SKM-1 treated with dmso at 0.1 percent for 144 hours (cell line): ENCODE measurements at regions not wholly inside any gene's neighbourhood (a gene's known extent, or its start where the extent isn't known, plus 50 kb on each side); places are given as distances from the start of the nearest gene placed in this dataset.
A peak's percentile ranks its signal among the peaks of the same experiment; 100 is the strongest.

Experiments
- DNase-seq: peaks from one replicate; lab custom pipeline; 2025; ENCODE audit not compliant: unreplicated experiment; lab: John Stamatoyannopoulos, UW

GRCh38 chr4:179486570-179487335 lies 2044.5 kb upstream of the AGA start:
- DNase-seq = no peak

DNA sequence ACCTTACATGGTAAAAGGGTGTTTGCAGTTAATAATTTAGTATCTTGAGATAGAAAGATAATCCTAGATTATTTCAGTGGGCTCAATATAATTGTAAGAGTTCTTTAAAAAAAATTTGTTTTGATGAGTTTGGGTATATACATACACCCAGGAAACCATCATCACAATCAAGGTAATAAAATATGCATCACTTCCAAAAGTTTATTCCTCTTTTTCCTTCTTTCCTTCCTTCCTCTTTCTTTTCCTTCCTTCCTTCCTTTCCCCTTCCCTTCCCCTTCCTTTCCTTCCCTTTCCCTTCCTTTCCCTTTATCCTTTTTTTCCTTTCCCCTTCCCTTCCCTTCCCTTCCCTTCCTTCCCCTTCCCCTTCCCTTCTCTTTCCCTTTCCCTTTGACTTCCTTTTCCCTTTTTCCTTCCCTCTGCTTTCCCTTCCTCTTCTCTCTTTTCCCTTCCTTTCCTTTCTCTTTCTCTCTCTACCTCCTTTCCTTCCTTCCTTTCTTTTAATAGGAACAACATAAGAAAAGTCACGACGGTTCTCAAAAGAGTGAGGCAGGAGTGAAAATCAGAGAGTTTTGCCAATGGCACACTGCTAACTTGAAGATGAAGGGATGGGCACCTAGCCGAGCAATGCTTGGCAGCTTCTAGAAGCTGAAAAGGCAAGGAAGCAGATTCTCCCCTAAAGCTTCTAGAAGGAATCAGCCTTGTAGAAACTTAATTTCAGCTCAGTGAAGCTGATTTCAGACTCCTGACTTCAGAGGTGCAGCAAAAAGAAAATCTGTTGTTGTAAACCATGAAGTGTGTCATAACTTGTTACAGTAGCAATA lies 2050.2 kb upstream of the AGA start:
- DNase-seq = no peak

- no peak for DNase-seq
These were observed 2061.7 kb upstream of the AGA start for GRCh38 chr4:179503976-179504375.

- no peak for DNase-seq
These were observed 2067.3 kb upstream of the AGA start for GRCh38 chr4:179509489-179509888.

DNA sequence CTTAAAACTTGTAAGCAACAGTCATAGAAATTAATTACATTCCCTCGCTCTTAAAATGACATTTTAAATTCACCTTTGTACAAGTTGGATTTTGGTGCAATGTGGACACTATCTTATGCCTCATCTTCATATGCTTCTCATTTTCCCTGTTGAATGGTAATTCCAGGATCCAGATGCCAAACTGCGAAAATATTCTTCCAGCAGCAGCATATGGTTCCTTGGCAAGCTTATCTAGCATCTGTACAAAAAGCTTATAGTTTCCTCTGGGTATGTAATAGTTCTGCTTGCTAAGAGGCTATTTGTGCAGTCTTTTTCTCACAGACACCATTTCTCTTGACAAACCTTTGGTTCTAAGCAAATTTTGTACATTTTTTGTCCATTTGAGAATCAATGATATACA lies 2079.7 kb upstream of the AGA start:
- no peak for DNase-seq

DNA sequence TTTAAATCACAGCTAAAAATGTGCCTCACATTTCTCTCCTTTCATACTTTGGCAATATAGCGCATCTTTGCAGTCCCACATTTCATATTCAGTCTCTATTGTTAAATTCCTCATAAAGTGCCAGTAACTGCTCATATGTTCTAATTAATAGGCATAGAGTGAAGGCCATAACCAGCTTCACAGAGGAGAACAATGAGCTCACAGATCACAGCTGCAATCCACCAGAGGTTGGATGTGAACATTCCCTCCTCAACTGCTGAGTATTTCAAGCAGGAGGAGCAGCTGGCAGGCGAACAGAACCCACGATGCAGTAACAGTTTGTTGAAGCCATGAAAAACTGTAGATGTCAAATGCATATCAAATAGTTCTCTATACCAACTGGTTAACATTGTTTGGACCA lies 2088.7 kb upstream of the AGA start:
- DNase-seq = no peak

DNA sequence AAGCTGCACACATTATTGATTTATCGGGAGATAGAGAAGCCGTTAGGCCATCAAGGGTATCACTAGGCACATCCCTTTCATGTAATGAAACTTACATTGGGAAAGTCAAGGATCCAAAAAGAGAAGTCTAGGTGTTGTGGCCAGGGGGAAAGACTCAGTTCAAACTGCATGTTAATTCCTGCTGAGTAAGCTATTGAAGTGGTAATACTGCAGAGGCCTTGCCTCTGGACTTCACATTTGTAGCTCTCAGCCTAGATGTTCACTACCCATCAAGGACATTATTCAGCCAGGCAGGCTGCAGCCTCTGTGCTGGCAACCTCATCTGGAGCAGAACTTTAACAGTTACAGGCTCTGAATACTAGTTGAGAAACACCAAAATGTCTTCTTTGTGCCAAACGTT lies 2094.5 kb upstream of the AGA start:
- DNase-seq = no peak

DNA sequence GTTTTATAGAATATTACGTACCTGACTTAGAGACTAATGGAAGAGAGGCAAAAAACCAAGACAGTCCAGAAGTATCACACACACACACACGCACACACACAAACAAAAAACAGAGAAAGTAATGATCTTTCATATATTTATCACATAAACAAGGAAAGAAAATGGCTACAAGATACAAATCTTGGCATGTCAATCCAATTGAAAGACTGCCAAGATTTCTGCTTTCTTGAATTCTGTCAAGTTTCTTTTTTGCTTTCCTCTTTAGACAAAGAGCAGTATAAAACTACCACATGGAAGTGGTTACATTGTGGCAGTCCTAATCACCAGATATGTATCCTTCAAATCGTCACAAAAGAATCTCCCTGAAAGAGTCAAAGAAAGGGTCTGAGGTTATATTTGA lies 2097.4 kb upstream of the AGA start:
- no peak for DNase-seq

- no peak for DNase-seq
These were observed 2101.5 kb upstream of the AGA start for GRCh38 chr4:179543771-179544170.

- no peak for DNase-seq
These were observed 2102.3 kb upstream of the AGA start for GRCh38 chr4:179544496-179544895.

- no peak for DNase-seq
These were observed 2109.9 kb upstream of the AGA start for GRCh38 chr4:179552131-179552530.

DNA sequence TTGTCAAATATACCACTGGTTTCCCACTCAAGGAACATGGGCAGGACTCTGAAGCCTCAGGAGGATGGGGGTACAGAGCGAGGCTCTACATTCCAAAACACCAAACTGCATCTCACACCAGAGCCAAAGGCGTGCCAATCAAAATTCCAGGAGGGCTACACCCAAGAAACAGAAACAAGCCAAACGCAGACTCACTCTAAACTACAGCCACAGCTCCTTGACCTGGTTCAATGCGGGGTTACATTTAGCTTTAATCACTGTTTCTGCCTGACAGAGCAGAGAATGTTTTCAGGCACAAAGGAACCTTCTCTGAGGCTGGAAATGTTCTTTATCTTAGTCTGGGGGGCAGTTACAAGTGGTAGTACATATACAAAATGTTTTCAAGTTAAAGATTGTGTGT lies 2121.5 kb upstream of the AGA start:
- no peak for DNase-seq

DNA sequence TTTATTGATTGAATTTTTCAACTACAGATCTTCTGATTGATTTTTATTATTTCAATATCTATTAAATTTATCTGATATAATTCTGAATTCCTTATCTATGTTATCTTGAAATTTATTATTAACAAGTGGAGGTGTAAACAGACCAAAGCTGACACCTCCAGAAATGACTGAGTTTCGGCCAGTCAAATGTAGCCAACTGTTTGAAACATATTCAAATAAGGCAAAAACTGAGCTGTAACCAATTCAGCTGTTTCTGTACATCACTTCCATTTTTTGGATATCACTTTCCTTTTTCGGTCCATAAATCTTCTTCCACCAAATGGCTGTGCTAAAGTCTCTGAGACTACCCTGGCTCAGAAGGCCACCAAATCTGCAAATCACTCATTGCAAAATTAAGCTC lies 2127.3 kb upstream of the AGA start:
- DNase-seq = no peak

- no peak for DNase-seq
These were observed 2140.1 kb upstream of the AGA start for GRCh38 chr4:179582164-179582905.

GRCh38 chr4:179583221-179583620 lies 2141.0 kb upstream of the AGA start:
- DNase-seq = no peak

- DNase-seq = no peak
These were observed 2141.9 kb upstream of the AGA start for GRCh38 chr4:179584101-179584500.

DNA sequence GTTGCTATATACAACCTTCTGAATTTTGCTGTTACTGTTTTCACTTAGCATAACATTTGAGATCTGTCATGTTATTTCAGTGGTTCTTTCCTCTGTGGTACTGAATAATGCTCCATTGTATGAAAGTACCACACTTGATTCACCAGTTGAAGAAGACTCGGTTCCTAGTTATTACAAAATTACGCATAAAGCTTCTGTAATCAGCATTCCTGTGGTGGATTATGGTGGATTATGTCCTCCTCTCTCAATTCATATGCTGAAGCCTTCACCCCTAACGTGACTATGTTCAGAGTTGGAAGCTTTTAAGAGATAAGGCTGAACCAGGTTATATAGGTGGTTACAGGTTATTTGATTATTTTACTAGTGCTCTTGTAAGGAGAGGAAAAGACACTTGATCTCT lies 2143.5 kb upstream of the AGA start:
- DNase-seq = no peak

DNA sequence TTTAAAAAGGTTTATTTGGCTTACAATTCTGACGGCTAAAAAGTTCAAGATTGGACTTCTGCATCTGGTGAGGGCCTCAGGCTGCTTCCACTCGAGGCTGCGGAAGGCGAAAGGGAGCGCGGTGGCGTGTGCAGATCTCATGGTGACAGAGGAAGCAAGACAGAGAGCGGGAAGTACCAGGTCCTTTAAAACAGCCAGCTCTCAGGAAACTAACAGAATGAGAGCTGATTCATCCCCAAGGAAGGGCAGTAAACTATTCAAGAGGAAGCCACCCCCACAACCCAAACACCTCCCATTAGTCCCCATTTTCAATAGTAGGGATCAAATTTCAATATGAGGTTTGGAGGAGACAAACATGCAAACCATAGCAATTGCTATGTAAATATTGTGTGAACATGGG lies 2144.2 kb upstream of the AGA start:
- no peak for DNase-seq

DNA sequence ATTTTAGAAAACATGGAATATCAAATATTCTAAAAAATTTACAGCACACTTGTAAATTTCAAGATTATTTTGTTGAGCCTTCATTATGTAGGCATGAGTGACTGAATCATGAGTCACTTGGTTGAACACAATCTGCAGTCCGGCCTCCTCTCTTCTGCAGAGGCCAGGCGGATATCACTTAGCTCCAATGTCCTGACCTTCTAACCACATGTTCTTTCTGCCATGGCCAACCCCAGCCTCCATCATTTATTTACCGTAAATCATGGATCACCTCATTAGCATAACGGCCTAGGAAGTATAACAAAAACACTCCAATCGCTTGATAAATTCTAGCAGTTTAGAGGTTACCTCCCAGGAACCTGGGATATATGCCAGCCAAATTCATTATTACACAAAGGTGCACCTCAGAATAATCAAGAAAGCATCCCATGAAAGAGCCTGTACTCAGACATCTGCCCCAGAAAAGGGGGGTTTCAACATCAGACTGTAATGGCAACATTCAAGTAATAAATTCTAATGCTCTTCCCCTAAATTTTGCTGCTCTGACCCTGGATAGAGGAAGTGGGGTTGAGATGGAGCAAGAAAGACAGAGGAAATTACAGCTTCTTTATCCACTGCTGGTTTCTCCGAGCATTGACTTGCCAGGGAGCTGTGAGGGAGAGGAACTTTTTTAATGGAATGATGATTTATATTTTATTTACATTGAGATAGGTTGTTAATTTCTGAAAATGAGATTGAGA lies 2153.6 kb upstream of the AGA start:
- DNase-seq = peak; percentile 82

- no peak for DNase-seq
These were observed 2154.4 kb upstream of the AGA start for GRCh38 chr4:179596621-179597020.

- no peak for DNase-seq
These were observed 2155.1 kb upstream of the AGA start for GRCh38 chr4:179597301-179597700.
